SW480 (cell line): ENCODE measurements at regions not wholly inside any gene's neighbourhood (a gene's known extent, or its start where the extent isn't known, plus 50 kb on each side); places are given as distances from the start of the nearest gene placed in this dataset.

Experiments
- DNase-seq: peaks from one replicate; pipeline ENCODE4 v3.0.0-alpha.2; 2016; ENCODE audit warnings: low spot score

- DNase-seq, result no peak
These were observed 830.4 kb upstream of the COBL start for GRCh38 chr7:52146871-52147634.

- DNase-seq, result no peak
These were observed 826.6 kb upstream of the COBL start for GRCh38 chr7:52143219-52143618.

- DNase-seq, result no peak
These were observed 824.2 kb upstream of the COBL start for GRCh38 chr7:52140851-52141250.

GRCh38 chr7:52135403-52135802 lies 818.8 kb upstream of the COBL start:
- no peak for DNase-seq

GRCh38 chr7:52129278-52129677 lies 812.7 kb upstream of the COBL start:
- no peak for DNase-seq

- DNase-seq, result no peak
These were observed 804.3 kb upstream of the COBL start for GRCh38 chr7:52120912-52121311.

DNA sequence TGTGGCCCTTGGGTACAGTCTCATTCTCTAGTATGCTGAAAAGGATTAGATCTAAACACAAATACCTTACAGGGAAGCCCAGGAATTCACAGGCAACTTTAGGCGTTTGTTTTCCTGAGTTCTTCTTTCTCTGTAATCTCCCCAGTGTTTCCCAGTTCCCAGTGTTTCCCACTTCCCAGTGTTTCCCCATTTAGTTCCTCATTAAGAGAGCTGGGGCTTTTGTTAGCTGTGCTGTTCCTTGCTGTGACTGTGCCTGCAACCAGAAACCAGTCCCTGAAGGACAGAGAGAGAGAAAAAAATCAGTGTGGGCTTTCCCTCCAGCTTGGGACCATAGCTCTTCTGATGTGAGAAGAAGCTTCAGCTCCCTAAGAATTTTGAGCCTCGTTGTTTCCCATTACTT lies 802.9 kb upstream of the COBL start:
- no peak for DNase-seq

GRCh38 chr7:52114509-52114908 lies 797.9 kb upstream of the COBL start:
- no peak for DNase-seq

DNA sequence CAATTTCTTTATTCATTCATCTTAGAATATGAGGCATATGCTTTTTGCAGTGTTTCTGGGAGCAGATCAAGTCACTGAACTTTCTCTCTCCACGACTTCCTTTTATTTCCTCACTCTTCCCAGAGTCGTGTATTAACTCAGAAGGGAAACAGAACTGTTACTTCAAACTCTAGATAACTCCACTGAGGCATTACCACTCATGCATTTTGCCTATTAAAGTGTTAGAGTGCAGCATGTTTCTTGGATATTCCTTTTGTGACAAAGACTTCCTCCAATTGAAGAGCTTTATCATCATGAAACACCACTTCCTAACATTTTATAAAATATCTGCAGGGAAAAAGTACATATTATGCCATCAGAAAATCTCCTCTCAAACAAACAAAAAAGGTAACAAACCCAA lies 797.4 kb upstream of the COBL start:
- DNase-seq, result no peak

DNA sequence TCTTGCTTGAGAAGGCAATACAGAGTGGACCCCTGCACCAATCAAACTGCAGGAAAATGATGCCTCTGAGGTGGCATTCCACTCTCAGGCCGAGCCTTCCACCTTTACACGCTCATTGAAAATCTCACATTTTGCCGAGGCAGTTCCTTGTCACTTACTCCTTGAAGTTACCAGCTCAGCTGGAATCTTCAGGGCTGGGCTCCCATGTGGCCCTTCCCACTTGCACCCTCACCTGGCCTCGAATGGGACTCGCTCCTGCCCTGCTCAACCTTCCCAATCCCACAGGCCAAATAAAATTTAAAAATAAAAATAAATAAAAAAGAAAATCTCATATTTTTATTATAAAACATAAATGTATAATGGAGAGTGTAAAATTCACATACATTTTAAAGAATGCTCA lies 790.7 kb upstream of the COBL start:
- DNase-seq, result no peak

- no peak for DNase-seq
These were observed 779.3 kb upstream of the COBL start for GRCh38 chr7:52095861-52096260.

DNA sequence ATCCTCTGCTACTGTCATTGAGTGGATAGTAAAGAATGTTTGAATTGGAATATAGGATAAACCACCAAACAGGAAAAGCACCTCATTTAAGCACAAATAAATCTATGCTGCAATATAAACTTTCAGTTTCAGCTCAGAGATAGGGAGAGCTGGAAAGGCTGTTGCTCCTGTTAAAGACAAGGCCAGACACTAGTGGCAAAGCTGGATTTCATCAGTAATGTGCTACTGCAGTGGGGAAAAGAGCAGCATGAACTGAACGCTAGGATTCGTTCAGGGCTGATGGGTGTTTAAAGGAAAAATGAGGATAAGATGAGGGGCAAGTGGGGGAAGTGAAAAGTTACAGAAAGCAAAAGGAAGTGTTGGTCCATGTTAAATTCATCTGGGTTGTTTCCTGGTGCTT lies 775.4 kb upstream of the COBL start:
- DNase-seq, result no peak

GRCh38 chr7:52091101-52091500 lies 774.5 kb upstream of the COBL start:
- no peak for DNase-seq

DNA sequence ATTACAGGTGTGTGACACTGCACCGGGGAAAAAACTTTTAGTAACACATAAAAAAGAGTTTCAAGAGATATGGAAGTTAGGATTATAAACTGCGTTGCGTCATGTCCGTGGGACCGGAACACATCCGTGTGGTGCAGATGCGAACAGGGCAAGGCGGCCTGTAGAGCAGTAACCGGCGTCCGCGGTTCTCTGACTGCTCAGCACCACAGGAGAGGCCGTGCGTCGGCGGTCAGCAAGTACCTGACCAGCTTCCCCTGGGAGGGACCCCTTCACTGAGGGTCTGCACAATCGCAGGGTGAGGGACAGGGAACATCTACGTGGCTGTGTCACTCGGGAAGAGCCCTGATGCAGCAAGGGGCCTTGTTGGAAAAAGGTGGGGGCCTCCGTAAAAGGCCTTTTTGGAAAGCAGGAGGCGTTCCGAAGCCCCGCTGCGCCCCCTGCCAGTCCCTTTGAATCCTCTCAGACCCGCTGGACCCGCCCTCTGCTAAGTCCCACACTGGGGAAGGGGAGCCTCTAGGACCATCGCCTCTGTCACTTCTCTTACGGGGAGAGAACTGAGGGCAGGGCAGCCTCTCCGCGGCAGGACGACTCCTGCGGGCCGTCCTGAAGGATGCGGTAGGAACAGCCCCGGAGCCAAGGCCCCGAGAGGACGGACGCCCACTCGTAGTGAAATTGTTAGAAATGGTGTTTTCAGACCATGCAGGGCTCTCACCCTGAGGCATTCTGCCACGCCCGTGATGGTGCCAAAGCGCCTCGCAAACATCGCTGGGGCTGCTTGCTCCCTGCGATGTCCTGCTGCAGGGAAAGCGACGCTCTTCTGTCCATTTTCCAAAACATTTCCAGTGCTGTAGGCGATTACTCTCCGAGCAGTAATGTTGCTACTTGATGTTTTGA lies 771.6 kb upstream of the COBL start:
- DNase-seq, result no peak

GRCh38 chr7:52085610-52086009 lies 769.0 kb upstream of the COBL start:
- DNase-seq, result no peak

DNA sequence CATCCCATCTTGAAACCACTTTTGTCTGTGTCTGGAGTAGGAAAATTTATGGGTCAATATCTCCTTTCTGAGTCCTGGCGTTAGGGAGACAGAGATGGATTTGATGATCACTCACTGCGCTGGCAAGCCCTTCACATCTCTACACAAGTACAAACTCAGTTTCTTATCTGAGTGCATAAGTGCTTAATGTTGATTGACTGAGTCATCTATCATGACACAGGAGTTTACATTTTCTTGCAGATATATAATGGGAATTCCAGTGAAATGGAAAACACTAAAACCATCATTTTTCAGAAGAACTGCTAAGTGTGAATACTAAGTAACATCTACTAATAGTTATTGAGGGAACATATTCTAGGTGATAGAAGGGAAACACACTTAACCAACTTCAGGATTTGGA lies 763.9 kb upstream of the COBL start:
- no peak for DNase-seq

- DNase-seq, result no peak
These were observed 763.1 kb upstream of the COBL start for GRCh38 chr7:52079726-52080125.

- no peak for DNase-seq
These were observed 761.0 kb upstream of the COBL start for GRCh38 chr7:52077571-52077970.

GRCh38 chr7:52074912-52075311 lies 758.3 kb upstream of the COBL start:
- DNase-seq, result no peak

DNA sequence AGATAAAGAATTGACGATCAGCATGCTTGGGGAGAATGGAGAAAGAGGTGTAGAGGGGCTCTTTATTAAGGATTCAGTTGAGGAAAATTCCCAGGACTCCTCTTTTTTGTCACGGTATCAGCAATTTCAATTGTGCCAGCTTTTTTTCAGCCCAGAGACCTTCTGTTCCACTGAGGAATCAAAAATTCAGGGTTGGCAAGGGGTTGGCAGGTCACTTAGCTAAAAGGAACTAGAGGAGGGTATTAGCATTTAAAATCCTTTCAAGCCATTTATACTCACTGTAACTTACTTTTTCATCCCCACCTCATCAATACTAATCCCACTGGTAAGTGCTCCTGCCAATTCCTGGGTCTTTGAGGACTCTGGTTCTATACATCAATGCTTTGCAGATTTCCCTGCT lies 757.5 kb upstream of the COBL start:
- no peak for DNase-seq

- no peak for DNase-seq
These were observed 755.1 kb upstream of the COBL start for GRCh38 chr7:52071744-52072143.

DNA sequence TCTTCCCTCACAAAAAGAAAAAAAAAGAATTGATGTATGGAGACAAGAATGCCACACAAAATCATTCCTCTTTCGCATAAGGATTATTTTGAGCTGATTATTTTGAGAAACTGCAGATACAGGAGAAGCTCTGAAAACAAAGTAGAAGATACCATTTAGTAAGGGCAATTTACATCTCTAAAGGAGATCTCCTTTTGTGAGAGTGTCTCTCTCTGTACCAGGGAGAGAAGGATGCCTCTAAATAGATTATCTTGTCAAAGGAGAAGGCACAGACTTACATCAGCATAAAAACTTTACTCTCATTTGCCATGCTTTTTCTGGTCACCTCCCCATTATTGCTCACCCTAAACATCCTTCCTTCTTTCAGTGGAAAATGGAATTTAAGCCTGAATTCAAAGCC lies 747.9 kb upstream of the COBL start:
- no peak for DNase-seq

DNA sequence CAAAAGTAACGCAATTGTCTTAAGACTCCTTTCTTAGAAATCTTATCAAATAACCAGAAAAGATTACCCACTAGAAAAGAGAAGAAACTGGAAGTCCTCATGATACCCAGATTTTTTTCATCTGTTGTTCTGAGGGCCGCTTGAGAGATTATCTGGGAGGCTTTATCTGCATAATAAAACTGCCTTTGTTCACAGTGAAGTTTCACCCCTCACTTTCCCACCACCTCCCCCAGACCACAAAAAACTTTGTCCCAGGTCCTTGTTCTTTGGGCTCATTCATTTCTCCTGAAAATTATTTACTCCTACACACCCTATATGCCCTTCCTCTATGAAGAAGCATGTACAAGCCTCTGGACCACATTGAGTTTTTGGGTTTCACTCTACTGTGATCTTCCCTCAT lies 745.1 kb upstream of the COBL start:
- DNase-seq, result no peak

DNA sequence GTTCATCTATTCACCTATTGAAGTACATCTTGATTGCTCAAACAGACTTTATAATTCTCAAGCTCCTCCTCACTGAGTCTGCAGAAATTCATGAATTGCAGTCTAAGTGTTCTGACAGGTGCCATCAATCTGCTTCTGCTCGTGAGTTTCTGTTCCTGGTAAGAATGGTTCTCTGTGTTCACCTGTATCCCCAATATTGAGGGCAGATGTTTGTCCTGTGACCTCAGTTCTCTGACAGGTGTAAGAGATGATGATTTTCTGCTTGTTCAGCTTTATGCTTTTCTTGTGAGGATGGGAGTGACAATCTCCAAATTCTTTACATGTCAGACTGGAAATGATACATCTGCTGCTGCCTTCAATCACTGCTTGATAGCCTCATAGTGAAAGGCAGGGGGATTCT lies 736.9 kb upstream of the COBL start:
- no peak for DNase-seq
